ENCODE measurements at regions not wholly inside any gene's neighbourhood (a gene's known extent, or its start where the extent isn't known, plus 50 kb on each side); places are given as distances from the start of the nearest gene placed in this dataset.

- no peak for DNase-seq (ENCODE audit: low read depth in 2 of 2)
Observed at GRCh38 chr1:95431235-95431634, 197.2 kb downstream of the RWDD3 start.

DNA sequence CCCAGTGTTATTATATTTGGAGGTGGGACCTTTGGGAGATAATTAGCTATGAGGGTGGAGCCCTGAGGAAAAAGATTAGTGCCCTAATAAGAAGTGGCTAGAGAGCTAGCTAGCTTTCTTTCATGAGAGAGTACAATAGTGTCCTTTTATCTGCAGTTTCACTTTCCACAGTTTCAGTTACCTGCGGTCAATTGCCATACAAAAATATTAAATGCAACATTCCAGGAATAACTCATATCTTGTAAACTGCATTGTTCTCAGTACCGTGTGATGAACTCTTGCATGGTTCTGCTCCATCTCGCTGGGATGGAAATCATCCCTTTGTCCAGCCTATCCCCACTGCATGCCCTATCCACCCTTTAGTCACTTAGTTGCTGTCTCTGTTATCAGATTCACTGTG, 201.6 kb downstream of the RWDD3 start:
- DNase-seq (ENCODE audit: low read depth in 2 of 2): no peak

- no peak for DNase-seq (ENCODE audit: low read depth in 2 of 2)
Observed at GRCh38 chr1:95437011-95437410, 203.0 kb downstream of the RWDD3 start.

GRCh38 chr1:95437781-95438180, 203.8 kb downstream of the RWDD3 start:
- no peak for DNase-seq (ENCODE audit: low read depth in 2 of 2)

GRCh38 chr1:95438218-95438948, 204.4 kb downstream of the RWDD3 start:
- DNase-seq (ENCODE audit: low read depth in 2 of 2): no peak

DNA sequence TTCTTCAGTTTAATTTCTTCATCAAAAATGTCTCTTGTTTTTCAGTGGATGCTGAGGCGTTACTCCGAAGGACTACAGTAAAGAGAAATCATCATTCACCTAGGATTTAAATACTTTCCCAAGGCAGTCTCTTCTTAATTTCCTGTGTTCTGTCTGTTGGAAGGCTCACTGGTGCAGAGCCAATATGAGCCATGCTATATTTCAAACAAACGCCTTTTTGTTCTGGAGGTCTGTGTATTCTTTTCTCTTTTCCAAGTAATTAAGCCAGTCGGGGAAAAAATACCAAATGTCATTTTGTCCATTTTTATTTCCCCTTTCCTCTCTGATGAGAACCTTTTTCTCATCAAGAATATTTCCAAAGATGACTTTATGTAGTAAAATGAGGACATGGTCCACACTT, 206.5 kb downstream of the RWDD3 start:
- DNase-seq (ENCODE audit: low read depth in 2 of 2): no peak

- no peak for DNase-seq (ENCODE audit: low read depth in 2 of 2)
Observed at GRCh38 chr1:95449516-95449915, 215.5 kb downstream of the RWDD3 start.

DNA sequence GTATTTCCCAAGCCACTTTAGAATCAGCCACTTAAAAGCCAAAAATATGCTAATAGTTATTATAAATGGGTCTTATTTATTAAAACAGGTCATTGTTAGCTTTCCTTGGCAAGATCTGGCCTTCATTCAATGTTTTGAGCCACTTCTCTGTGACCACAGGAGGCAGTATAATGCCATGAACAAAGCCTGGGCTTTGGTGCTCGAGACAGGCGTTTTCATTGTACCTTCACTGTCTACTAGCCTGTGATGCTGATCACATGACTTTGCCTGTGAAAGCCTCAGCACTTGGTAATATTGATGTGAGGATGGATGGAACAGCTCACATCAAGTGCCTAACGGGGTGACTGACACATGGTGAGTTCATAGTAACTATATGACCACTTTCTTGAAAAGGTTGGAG, 217.0 kb downstream of the RWDD3 start:
- no peak for DNase-seq (ENCODE audit: low read depth in 2 of 2)

DNA sequence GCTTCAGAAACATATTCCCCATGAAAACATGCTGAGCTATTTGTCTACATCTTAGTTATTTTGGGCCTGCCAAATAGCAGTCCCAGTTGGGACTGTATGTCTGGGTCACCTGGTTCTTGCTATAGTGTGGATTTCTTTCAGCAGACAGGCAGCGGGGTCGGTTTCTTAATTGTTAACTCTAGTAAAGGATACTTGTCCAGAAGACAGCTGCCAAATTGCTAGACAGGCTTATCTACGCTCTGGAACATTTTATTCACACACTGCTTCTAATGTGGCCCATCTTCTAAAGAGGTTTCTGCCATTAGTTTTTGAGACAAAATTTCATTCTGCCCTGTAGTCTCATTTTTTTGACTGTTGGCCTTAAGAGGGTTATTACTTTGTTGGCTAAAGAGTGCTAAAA, 217.9 kb downstream of the RWDD3 start:
- no peak for DNase-seq (ENCODE audit: low read depth in 2 of 2)

DNA sequence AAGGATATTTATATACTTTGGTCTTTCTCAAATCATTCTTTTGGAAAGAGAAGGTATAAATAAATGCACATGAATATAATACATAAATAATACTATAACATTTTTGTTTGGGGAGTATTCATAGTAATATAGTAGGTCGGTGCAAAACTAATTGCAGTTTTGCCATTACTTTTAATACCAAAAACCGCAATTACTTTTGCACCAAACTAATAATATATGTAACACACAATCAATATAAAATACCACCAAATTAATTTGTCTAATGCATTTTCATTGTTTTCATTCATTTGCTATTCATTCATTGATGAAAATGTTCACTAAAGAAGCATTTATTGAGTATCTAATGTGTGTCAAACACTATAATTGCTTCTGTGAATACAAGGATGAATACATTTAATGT, 219.0 kb downstream of the RWDD3 start:
- no peak for DNase-seq (ENCODE audit: low read depth in 2 of 2)

GRCh38 chr1:95467036-95467435, 233.0 kb downstream of the RWDD3 start:
- no peak for DNase-seq (ENCODE audit: low read depth in 2 of 2)

DNA sequence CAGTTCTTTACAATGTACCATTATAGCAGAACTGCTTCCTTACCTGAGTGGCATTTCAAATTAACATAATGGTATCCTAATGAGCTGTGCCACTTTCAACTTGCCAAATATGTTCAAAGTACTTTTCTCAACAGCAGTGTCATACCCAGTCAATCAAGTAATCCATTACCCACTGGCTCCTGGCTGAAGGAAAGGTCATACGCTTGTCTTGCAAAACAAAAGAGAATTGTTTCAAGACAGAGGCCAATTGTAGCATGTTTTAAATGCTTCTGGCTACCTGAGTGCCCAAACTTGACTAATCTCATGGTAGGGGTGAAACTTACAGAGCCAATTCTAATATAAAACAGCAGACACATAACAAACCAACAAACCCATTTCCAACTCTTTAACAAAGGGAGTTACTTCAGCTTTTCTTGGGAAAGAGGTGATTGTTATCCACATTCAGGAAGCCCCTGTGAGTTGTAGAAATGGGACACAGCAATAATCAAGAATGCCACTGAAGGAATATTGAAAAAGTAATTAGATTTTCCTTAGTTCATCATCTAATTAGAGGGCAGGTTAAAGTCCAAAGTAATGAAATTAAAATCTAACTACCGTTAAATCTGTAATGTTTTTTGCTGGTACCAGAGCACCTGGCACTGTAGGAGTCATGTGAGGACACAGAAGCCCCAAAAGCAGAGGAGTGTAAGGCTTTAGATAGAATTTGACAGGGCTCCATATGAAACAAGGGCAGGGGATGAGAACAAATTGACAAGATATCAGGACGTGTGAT, 241.9 kb downstream of the RWDD3 start:
- no peak for DNase-seq (ENCODE audit: low read depth in 2 of 2)

DNA sequence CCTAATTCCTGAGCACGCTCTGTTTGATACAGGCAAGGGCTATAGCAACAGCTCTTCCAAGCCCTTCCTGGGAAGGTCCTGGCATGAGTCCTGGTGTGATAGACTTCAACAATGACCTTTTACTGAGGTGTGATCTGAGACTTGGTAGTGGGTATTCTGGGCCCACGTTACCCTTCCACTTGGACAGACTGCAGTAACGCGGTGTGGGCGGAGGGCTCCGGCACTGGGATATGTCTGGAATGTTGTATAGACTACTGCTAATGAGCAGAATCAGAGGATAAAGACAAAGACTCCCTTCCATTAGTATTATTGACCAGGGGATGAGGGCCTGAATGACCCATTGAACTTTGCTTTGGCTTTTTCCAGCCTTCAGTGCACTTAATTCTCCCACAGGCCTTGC, 262.3 kb downstream of the RWDD3 start:
- no peak for DNase-seq (ENCODE audit: low read depth in 2 of 2)

- no peak for DNase-seq (ENCODE audit: low read depth in 2 of 2)
Observed at GRCh38 chr1:95496773-95497172, 262.8 kb downstream of the RWDD3 start.

DNA sequence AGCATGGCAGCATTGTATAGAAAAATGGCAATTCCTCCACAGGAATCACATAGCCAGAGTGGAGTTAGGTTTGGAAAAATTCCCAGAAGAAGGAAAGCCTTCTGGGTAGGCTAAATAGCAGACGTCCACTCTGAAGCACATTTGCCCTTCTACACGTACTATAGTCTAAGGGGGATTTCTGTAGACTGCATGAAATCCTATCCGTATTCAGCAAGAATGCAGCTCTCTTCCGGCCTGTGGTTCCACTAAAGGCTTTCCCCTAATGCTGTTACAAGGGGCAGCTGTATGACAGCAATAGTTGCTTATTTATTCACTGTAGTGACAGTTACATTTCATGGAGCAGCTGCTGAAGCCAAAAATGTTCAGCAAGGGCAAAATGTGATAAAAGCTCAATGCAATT, 263.6 kb downstream of the RWDD3 start:
- no peak for DNase-seq (ENCODE audit: low read depth in 2 of 2)

DNA sequence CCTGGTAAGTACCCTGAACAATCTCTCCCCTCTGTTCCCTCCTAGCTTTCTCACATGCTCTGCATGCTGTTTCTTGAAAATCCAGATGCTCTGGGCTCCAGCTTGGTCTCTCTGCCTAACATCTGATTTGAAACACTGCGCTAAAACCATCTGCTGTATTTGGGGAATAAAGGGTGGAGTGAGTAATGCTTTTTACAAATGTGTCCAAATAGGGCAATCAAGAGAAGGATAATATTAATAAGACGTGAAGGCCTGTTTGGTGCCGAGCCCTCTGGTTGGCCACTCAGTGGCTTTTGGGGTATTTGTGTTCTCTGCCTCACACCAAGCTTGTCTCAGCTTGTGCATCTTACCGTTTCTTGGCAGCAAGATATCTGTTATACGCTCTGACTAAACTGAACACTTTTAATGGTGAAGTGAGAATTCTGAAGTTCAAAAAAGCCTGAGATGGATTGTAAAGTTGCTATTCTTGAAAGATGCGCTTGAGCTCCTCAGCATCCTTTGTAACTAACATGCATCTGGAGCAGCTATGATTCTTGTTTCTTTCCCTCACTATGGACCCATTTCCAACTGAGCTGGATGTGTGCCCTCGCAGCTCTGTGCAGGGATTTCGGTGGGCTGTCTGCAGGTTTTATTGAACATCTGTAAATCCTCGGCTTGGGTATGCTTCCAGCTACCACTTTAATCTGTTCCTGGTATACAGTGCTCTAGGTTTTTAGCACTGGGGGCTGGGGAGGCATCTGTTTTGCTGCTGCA, 269.4 kb downstream of the RWDD3 start:
- no peak for DNase-seq (ENCODE audit: low read depth in 2 of 2)

DNA sequence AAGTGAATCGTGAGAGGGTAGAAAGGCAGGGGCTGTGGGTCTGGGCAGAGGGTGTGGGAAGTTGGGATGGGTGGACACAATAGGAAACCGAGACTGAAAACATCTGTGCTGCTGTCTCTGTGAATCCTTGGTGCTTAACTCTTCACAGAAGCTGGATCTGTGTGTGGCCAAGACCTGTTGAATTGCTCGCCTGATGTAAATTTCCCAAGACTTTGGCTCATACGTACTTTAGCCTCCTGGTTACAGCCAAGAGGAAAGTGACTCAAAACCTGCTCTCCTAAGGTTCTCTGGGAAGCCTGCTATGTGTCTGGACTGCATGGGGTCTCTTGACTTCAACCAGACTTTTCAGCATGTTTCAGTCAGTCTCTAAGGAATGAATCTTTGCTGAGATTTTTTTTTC, 270.3 kb downstream of the RWDD3 start:
- DNase-seq (ENCODE audit: low read depth in 2 of 2): no peak

GRCh38 chr1:95506736-95507414, 272.9 kb downstream of the RWDD3 start:
- DNase-seq (ENCODE audit: low read depth in 2 of 2): no peak

DNA sequence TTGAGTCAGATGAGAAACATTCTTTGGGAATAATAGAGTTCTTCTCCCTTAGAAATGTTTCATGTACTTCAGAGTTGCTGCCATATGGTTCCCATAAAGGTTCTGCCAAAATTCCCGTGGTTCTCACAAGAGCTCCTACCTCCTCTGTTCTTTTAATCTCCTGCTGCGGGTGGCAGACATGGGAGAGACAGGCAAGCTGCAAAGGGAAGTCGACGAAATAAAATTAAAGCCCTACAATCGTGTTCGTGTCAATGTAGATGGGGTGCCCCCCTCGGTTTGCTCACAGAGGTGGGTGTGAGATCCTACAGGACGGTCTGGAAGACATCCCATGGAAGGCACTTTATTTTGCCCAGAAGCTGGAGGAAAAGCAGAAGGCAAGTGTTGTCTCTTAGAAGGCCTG, 276.0 kb downstream of the RWDD3 start:
- no peak for DNase-seq (ENCODE audit: low read depth in 2 of 2)

DNA sequence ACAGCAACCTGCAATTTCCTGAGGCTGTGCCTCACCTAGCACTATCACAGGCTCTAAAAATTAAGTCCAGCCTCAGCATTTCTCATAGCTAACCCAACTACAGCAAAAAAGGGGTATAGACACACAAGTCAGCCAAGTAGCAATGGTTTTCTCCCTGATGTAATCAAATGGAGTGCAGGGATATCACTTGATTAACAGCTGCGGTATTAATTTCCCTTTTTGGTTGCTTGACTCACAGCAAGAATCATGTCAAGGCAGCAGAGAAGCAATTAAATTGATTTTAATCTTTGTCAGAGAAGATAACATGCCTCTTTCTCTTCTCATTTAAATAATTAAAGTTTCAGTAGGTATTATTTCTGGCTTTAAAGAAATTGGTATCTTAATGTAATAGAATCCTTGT, 278.9 kb downstream of the RWDD3 start:
- DNase-seq (ENCODE audit: low read depth in 2 of 2): no peak

GRCh38 chr1:95517506-95517905, 283.5 kb downstream of the RWDD3 start:
- DNase-seq (ENCODE audit: low read depth in 2 of 2): no peak

DNA sequence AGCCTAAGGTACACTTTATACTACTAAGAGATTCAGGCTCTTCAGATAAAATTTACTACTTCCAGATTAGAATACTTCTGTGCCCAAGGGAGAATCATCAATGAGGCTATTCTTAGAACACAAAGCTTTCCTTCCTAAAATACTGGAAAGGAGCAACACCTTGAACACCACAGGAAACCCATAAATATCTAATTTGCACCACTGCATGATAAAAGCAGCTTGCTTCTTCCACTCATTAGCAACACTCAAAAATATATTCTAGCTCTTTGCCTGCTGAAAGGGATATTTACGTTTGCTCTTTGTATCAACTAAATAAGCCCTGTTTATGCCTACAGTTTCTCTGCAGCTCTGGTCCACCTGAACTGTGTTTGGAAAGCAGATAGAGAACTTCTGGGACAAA, 284.3 kb downstream of the RWDD3 start:
- no peak for DNase-seq (ENCODE audit: low read depth in 2 of 2)
